ENCODE measurements at regions not wholly inside any gene's neighbourhood (a gene's known extent, or its start where the extent isn't known, plus 50 kb on each side); places are given as distances from the start of the nearest gene placed in this dataset.

DNA sequence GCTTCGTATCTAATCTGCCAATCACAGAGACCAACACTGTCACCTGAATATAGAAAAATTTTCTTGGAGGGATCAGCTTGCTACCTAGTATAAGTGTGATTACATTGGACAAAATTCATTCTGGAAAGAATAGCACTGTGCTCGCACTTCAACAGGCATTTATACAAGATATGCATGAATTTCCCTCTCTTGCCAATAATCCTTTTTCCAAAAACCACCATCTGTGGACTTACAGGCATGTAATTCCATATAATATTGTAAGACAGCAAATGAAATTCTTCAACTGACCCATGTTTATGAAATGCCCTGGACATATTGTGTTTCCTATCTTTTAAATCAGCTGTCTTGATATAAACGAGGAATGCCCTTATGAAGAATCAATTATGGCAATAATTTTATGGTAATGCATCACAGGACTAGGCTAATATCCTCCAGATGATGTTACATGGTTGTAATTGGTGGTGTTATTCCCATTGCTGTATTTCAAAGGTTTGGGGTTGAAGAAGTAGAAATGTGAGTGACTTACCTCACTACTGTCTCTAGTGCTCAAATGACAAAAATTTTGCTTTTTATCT, 861.4 kb upstream of the NECTIN3 start:
- peaks cover 9% of the 10 kb centered on the region for H3K9me3 Mint-ChIP-seq
- H3K27ac Mint-ChIP-seq: no peak overlapping the region
- no peaks in the 10 kb centered on the region for H3K4me1 Mint-ChIP-seq
- peaks cover 6% of the 10 kb centered on the region for H3K27me3 Mint-ChIP-seq (ENCODE audit: low read depth, poor library complexity)
- TF ChIP-seq, protein P1, sequence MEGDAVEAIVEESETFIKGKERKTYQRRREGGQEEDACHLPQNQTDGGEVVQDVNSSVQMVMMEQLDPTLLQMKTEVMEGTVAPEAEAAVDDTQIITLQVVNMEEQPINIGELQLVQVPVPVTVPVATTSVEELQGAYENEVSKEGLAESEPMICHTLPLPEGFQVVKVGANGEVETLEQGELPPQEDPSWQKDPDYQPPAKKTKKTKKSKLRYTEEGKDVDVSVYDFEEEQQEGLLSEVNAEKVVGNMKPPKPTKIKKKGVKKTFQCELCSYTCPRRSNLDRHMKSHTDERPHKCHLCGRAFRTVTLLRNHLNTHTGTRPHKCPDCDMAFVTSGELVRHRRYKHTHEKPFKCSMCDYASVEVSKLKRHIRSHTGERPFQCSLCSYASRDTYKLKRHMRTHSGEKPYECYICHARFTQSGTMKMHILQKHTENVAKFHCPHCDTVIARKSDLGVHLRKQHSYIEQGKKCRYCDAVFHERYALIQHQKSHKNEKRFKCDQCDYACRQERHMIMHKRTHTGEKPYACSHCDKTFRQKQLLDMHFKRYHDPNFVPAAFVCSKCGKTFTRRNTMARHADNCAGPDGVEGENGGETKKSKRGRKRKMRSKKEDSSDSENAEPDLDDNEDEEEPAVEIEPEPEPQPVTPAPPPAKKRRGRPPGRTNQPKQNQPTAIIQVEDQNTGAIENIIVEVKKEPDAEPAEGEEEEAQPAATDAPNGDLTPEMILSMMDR (IDR thresholded peaks at IDR 0.05): no peak
- H3K36me3 Mint-ChIP-seq (ENCODE audit: low read depth): no peaks in the 10 kb centered on the region
- H3K4me3 Mint-ChIP-seq: no peak overlapping the region
- DNase-seq: no peak

DNA sequence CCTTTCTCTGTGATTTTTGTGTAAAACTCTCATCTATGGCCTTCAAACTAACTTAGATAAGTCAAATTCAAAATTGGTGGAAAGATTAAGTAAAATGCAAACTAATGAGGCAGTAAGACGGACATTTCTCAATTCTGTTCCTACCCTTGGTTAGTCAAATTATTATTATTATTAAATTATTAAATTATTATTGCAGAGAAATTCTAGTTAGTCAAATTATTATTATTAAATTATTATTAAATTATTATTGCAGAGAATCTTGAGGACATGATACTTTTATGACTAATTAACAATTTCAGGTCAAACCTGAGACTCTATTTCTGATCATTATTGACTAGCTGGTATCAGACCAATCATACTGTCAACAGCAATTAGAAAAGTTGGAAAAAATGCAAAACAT, 845.0 kb upstream of the NECTIN3 start:
- TF ChIP-seq, protein P1 (IDR thresholded peaks at IDR 0.05): no peak
- Mint-ChIP-seq H3K27me3 (ENCODE audit: low read depth, poor library complexity) (no peaks in the 10 kb centered on the region), H3K36me3 (ENCODE audit: low read depth) (no peaks in the 10 kb centered on the region), H3K4me1 (no peaks in the 10 kb centered on the region), H3K27ac (no peak overlapping the region), H3K9me3 (no peaks in the 10 kb centered on the region), H3K4me3 (no peak overlapping the region)
- DNase-seq: no peak

DNA sequence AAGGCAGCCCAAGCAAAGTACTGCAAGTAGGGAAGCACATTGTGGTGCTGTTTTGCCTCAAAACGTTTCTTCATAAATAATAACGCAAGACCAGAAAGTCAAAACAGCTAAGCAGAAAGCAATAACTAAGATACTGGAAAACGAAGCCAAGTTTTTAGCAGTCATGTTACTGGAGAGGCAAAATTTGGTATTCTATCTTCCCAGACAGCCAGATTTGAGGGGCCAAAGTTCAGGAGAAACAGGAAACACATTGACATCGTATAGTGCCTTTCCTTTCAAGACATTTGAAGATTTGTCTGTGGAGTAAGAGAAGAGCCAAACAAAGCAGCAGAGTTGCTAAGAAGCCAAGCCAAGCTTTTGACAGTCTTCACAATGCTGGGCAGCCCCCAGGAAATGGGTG, 843.6 kb upstream of the NECTIN3 start:
- TF ChIP-seq, protein P1 (IDR thresholded peaks at IDR 0.05): no peak
- no peak overlapping the region for H3K4me3 Mint-ChIP-seq
- no peak overlapping the region for H3K27ac Mint-ChIP-seq

DNA sequence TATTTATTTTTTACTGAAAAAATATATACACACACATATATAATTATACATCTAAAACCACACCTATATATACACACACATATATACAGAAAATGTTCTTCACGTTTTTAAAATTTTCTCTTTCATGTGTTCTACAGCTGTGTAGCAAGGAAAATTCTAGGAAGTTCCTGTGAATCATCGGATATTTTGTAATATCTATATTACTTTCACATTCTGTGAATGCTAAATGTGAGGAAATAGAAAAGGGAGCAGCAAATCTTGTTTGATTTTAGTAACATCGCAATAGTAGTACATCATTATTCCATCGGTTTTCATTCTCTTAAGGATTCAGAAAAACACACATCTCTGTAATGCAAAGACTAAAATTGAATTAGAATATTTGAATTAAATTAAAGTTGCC, 836.8 kb upstream of the NECTIN3 start:
- DNase-seq: no peak
- Mint-ChIP-seq H3K4me3 (no peak overlapping the region), H3K27me3 (ENCODE audit: low read depth, poor library complexity) (peaks cover 3% of the 10 kb centered on the region), H3K4me1 (no peaks in the 10 kb centered on the region), H3K27ac (no peak overlapping the region), H3K9me3 (no peaks in the 10 kb centered on the region), H3K36me3 (ENCODE audit: low read depth) (no peaks in the 10 kb centered on the region)
- TF ChIP-seq, protein P1 (IDR thresholded peaks at IDR 0.05): no peak

More for the DNA sequence above, 843.6 kb upstream of the NECTIN3 start:
- no peaks in the 10 kb centered on the region for H3K9me3 Mint-ChIP-seq
- H3K27me3 Mint-ChIP-seq (ENCODE audit: low read depth, poor library complexity): no peaks in the 10 kb centered on the region
- H3K36me3 Mint-ChIP-seq (ENCODE audit: low read depth): no peaks in the 10 kb centered on the region
- DNase-seq: no peak
- no peaks in the 10 kb centered on the region for H3K4me1 Mint-ChIP-seq

DNA sequence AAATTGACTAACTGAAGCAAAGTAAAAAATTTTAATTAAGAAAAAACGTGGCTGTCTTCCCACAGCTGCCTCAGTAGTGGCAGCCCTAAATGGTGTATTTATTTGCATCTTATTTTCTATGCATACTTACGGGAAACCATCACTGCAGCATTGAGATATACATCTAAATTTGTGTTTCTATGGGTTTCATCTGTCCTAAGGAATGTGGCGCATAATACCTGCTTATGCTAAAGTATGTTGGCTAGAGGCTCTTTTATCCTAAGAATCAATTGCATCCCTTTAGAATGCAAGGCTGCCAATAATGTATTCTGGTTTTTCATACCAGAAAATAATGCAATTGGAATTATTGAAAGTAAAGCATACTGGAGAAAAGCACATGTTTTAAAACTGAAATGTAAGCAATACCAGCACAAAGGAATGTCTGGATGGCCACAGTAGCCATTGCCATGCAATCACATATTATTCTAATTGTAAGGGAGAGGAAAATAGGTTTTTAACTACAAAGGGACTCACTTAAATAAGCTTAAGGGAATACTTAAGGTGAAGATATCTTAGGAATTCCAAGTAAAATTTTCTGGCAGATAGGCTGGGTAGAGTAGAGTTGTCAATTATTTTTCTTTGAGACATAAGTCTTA, 834.5 kb upstream of the NECTIN3 start:
- Mint-ChIP-seq H3K4me1 (no peaks in the 10 kb centered on the region), H3K27me3 (ENCODE audit: low read depth, poor library complexity) (peaks cover 5% of the 10 kb centered on the region), H3K9me3 (no peaks in the 10 kb centered on the region), H3K36me3 (ENCODE audit: low read depth) (no peaks in the 10 kb centered on the region), H3K27ac (no peak overlapping the region), H3K4me3 (no peak overlapping the region)
- no peak for DNase-seq
- TF ChIP-seq, protein P1 (IDR thresholded peaks at IDR 0.05): no peak

DNA sequence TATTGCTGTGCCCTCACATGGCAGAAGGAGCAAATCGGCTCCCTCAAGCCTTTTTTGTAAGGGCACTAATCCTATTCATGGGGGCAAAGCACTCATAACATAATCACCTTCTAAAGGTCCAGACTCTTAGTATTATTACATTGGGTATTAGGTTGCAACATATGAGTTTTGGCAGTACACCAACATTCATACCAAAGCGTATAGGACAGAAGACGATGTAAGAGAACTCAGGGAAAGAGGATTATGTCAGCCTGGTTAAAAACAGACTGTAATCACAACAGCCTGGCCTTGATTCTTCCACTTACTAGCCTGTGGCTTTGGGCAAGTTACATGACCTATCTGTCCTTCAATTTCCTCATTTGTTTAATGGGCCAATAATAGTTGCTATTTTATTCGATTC, 828.5 kb upstream of the NECTIN3 start:
- TF ChIP-seq, protein P1 (IDR thresholded peaks at IDR 0.05): no peak
- no peak overlapping the region for H3K27ac Mint-ChIP-seq
- H3K36me3 Mint-ChIP-seq (ENCODE audit: low read depth): no peaks in the 10 kb centered on the region
- no peaks in the 10 kb centered on the region for H3K4me1 Mint-ChIP-seq
- no peak for DNase-seq
- no peaks in the 10 kb centered on the region for H3K9me3 Mint-ChIP-seq
- H3K27me3 Mint-ChIP-seq (ENCODE audit: low read depth, poor library complexity): peaks cover 3% of the 10 kb centered on the region
- H3K4me3 Mint-ChIP-seq: no peak overlapping the region
